ENCODE measurements at regions not wholly inside any gene's neighbourhood (a gene's known extent, or its start where the extent isn't known, plus 50 kb on each side); places are given as distances from the start of the nearest gene placed in this dataset.

DNA sequence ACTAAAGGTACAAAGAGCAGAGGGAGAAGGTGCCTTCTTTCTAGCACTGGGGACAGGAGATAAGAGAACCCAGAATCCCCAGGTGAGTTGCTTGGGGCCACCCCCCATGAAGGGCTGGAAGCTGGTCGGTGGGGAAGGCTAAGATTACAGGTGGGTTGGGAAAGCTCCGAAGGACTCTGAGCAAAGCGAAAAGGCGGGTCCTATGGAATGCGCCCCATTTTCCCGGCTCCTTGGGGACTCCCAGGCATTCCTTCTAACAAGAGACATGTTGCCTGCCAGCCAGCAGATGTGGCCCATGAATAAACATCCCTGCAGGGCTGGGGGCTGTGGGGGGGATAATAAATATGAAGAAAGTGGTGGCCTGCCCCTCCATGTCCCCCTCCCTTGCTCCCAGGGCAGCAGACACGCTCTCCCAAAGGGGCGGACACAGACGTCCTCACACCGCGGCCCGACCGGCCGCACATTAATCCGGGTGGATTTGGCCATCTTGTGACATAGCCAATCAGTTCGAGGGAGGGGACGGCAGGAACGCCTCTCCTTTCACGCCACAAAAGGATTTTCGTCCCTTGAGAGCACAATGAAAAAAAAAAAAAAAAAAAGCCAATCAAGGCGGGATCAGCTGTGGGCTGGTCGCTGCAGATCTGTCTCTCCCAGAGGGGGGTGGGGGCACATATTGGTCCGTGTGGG lies 98.5 kb downstream of the SOX9 start:
- TF ChIP-seq, protein P1, sequence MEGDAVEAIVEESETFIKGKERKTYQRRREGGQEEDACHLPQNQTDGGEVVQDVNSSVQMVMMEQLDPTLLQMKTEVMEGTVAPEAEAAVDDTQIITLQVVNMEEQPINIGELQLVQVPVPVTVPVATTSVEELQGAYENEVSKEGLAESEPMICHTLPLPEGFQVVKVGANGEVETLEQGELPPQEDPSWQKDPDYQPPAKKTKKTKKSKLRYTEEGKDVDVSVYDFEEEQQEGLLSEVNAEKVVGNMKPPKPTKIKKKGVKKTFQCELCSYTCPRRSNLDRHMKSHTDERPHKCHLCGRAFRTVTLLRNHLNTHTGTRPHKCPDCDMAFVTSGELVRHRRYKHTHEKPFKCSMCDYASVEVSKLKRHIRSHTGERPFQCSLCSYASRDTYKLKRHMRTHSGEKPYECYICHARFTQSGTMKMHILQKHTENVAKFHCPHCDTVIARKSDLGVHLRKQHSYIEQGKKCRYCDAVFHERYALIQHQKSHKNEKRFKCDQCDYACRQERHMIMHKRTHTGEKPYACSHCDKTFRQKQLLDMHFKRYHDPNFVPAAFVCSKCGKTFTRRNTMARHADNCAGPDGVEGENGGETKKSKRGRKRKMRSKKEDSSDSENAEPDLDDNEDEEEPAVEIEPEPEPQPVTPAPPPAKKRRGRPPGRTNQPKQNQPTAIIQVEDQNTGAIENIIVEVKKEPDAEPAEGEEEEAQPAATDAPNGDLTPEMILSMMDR (IDR thresholded peaks at IDR 0.05; ENCODE audit: insufficient read depth, low read length, missing control alignments): no peak
- ChIA-PET CTCF (no interaction called here), POLR2A (no interaction called here)
- no peak for DNase-seq (ENCODE audit: low read depth, low spot score)
- no peak overlapping the region for H3K4me3 ChIP-seq (ENCODE audit: low read depth, low read length)

DNA sequence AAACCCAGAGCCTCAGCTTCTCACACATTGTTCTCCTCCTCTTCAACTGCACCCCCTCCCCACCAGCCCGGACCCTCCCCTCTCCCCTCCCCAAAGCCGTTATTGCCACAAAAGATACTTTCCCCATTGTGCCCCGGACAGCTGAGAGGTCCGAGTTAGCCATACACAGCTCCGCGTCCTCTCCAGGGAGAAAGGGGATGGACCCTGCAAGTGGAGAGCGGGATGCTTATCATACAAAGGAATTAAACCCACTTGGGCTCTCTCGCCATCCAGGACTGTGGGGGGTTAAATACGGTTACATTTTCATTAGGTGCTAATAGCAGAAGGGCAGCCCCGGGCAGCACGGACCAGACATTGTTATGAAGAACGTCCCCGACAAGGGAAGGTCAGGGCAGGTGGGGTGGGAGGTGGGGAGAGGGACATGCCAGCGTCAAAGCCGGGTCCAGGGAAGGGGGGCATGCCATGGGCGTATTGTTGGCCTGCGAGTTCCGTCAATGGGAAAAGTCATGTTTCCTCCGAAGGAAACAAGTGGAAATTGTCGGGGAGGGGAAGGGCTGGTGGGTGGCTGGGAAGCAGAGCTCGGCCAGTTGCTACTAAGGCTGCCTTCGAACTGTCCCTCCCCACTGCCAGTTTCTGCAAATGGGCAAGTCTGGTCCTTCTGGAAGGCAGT lies 99.1 kb downstream of the SOX9 start:
- POLR2A ChIA-PET: no interaction called here
- no peak overlapping the region for H3K4me3 ChIP-seq (ENCODE audit: low read depth, low read length)
- CTCF ChIA-PET: no interaction called here
- TF ChIP-seq, protein P1 (IDR thresholded peaks at IDR 0.05; ENCODE audit: insufficient read depth, low read length, missing control alignments): no peak
- no peak for DNase-seq (ENCODE audit: low read depth, low spot score)

DNA sequence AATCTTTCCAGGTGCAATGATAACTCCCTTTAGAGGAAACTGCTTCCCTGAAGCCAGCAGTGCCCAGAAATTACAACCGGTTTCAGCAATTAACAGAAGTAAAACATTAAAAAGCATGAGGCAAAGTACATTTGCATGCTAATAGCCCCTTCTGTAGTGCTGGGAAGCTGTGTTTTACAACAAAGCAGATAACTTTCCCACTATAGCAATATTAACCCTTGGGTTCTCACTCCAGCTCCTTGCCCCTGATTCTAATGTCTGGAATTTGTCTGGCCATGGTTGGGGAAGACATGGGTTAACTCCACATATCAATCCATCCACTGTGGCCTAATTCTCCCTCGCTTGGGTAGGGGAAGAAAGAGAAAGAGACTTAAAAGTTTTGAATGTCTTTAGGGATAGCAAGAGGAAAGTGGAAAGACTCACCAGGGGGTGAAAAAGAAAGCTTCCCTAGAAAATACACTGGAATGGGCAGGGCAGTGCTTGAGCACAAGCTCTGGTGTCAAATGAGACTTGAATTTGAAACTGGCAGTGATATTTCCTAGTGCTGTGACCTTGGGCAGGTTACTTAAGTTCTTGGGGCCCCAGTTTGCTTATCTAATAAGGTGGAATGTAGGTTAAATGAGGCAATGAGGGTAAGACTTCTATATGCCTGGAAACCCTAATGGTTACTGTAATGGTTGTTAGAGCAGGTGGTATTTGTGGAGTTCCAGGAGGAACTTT lies 102.0 kb downstream of the SOX9 start:
- ChIA-PET POLR2A (no interaction called here), CTCF (no interaction called here)
- H3K4me3 ChIP-seq (ENCODE audit: low read depth, low read length): no peak overlapping the region

DNA sequence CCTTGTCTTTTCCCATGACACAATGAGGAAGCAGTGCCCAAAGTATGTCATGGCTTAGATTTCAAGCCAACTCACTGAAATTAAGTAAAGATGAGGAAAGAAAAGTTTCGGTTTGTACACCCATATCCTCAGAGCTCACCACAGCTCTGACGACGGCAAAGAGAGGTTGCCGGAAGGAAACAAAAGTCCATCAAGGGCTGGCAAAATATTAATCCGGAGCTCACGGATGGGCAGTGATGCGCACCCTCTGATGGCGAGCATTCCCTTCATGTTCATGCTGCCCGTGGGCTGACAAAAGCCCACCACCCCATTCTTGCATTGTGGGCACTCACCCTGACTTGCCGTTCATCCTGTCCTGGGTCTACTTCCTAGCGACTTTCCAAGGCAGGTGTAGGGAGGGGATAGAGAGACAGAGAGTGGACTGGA lies 103.1 kb downstream of the SOX9 start:
- CTCF ChIA-PET: no interaction called here
- POLR2A ChIA-PET: no interaction called here
- TF ChIP-seq, protein P1 (IDR thresholded peaks at IDR 0.05; ENCODE audit: insufficient read depth, low read length, missing control alignments): no peak

More for the DNA sequence above, 102.0 kb downstream of the SOX9 start:
- DNase-seq (ENCODE audit: low read depth, low spot score): no peak
- TF ChIP-seq, protein P1 (IDR thresholded peaks at IDR 0.05; ENCODE audit: insufficient read depth, low read length, missing control alignments): no peak

DNA sequence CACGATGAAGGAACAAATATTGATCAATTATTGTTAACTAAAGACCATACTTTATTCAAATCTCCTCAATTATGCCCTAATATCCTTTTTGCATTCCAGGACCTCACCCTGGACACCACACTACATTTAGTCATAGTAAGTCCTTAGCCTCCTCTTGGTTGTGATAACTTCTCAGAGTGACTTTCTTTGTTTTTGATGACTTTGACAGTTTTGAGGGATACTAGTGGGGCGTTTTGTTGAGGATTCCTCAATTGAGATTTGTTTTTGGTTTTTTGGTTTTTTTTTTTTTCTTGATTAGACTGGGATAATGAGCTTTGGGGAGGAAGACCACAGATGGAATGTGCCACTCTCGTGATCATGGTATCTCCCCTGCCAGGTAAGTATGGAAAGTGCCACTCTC lies 105.5 kb downstream of the SOX9 start:
- ChIA-PET CTCF (no interaction called here), POLR2A (no interaction called here)
- no peak for DNase-seq (ENCODE audit: low read depth, low spot score)
- H3K4me3 ChIP-seq (ENCODE audit: low read depth, low read length): no peak overlapping the region
- TF ChIP-seq, protein P1 (IDR thresholded peaks at IDR 0.05; ENCODE audit: insufficient read depth, low read length, missing control alignments): no peak

More for the DNA sequence above, 103.1 kb downstream of the SOX9 start:
- DNase-seq (ENCODE audit: low read depth, low spot score): no peak
- no peak overlapping the region for H3K4me3 ChIP-seq (ENCODE audit: low read depth, low read length)

DNA sequence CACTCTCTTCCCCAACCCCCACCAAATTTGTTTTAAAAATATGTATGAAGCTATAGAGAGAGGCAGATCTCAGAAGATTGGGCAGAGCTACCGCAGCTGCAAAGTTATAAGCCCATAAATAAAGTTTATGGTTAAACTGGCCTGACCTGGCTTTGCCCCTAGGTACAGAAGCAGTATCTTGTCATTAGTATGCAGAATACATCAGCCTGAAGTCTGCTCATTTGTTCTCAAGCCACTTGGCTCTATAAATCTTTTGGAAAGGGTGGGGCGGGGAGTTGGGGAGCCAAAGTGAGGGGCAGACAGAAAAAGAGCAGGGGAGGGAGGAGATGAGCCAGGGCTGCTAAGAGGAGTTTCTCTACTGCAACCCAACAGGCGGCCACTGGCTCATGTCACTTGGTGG lies 113.2 kb downstream of the SOX9 start:
- ChIA-PET CTCF (no interaction called here), POLR2A (no interaction called here)
- DNase-seq (ENCODE audit: low read depth, low spot score): no peak

More for the DNA sequence above, 113.2 kb downstream of the SOX9 start:
- H3K4me3 ChIP-seq (ENCODE audit: low read depth, low read length): no peak overlapping the region
- TF ChIP-seq, protein P1 (IDR thresholded peaks at IDR 0.05; ENCODE audit: insufficient read depth, low read length, missing control alignments): no peak
